MCF 10A (cell line): ENCODE measurements at regions not wholly inside any gene's neighbourhood (a gene's known extent, or its start where the extent isn't known, plus 50 kb on each side); places are given as distances from the start of the nearest gene placed in this dataset.

Source experiments
- BruUV-seq: library from RNA; stranded (reverse); fragments of 400-500 nt; replicated peaks from 2 replicates; lab custom pipeline; 2021; lab: Mats Ljungman, UMichigan
- CTCF ChIA-PET: fragments of 300-600 bp; sonication (Branson Sonifier 250); formaldehyde crosslinking; extraction: SDS; loops from one replicate; lab custom pipeline; 2021; ENCODE audit warnings: antibody characterized with exemption, inconsistent platforms; lab: Yijun Ruan, JAX
- POLR2A ChIA-PET: fragments of 300-600, 350-650 bp; sonication (Branson Sonifier 250); formaldehyde crosslinking; extraction: SDS; loops from one replicate; lab custom pipeline; 2020; ENCODE audit warnings: antibody characterized with exemption, inconsistent platforms; lab: Yijun Ruan, JAX
- DNase-seq: peaks from one replicate; pipeline ENCODE4 v3.0.0-alpha.2; 2018; ENCODE audit not compliant: unreplicated experiment
- H3K27ac Mint-ChIP-seq: one replicate; pipeline ENCODE4 v1.8.0; 2022; ENCODE audit warnings: mild to moderate bottlenecking, low read depth, mixed read lengths; ENCODE audit not compliant: unreplicated experiment
- H3K27me3 Mint-ChIP-seq: one replicate; pipeline ENCODE4 v1.8.0; 2022; ENCODE audit warnings: mixed read lengths; ENCODE audit not compliant: insufficient read depth, unreplicated experiment
- H3K36me3 Mint-ChIP-seq: one replicate; pipeline ENCODE4 v1.8.0; 2022; ENCODE audit warnings: mild to moderate bottlenecking, moderate library complexity, mixed read lengths; ENCODE audit not compliant: insufficient read depth, unreplicated experiment
- H3K4me1 Mint-ChIP-seq: one replicate; pipeline ENCODE4 v1.8.0; 2022; ENCODE audit warnings: mixed read lengths; ENCODE audit not compliant: insufficient read depth, unreplicated experiment
- H3K4me3 Mint-ChIP-seq: one replicate; pipeline ENCODE4 v1.8.0; 2022; ENCODE audit warnings: mild to moderate bottlenecking, moderate library complexity, mixed read lengths; ENCODE audit not compliant: unreplicated experiment
- H3K9me3 Mint-ChIP-seq: one replicate; pipeline ENCODE4 v1.8.0; 2022; ENCODE audit warnings: mixed read lengths; ENCODE audit not compliant: unreplicated experiment
- CTCF ChIP-seq: fragments of 200-600 bp; IDR thresholded peaks from one replicate; pipeline ENCODE4 v1.8.0; 2022; ENCODE audit warnings: antibody characterized with exemption, mild to moderate bottlenecking; ENCODE audit not compliant: unreplicated experiment
- intact Hi-C: fragments of 100-400 bp; cut with micrococcal nuclease; formaldehyde crosslinking; loops from 2 replicates; pipeline ENCODE4 v1.14.1; 2022

- no peak for TF ChIP-seq CTCF
- POLR2A ChIA-PET: no interaction called here
- H3K4me3 Mint-ChIP-seq: no peak overlapping the region
- no peaks in the 10 kb centered on the region for H3K4me1 Mint-ChIP-seq
- peaks cover 3% of the 10 kb centered on the region for H3K9me3 Mint-ChIP-seq
- no peak overlapping the region for H3K27ac Mint-ChIP-seq
- DNase-seq: no peak
- no TSS peak for BruUV-seq
- intact Hi-C loops: no loop called here
- no peaks in the 10 kb centered on the region for H3K36me3 Mint-ChIP-seq
- peaks cover 51% of the 10 kb centered on the region for H3K27me3 Mint-ChIP-seq
- CTCF ChIA-PET: interaction anchor here (0.6 kb wide), 1 partner anchor 34 kb away, joined by 5 read pairs; no protein-coding TSS in a partner anchor
These were observed 508.3 kb downstream of the TUSC7 start for GRCh38 chr3:117217760-117218316.

- intact Hi-C loops: no loop called here
- Mint-ChIP-seq H3K36me3 (no peaks in the 10 kb centered on the region), H3K27me3 (peaks cover 54% of the 10 kb centered on the region), H3K4me1 (no peaks in the 10 kb centered on the region), H3K27ac (no peak overlapping the region), H3K9me3 (no peaks in the 10 kb centered on the region), H3K4me3 (no peak overlapping the region)
- POLR2A ChIA-PET: no interaction called here
- DNase-seq: no peak
- no peak for TF ChIP-seq CTCF
- BruUV-seq: no TSS peak
- CTCF ChIA-PET: interaction anchor here (0.6 kb wide), 2 partner anchors 33 to 565 kb away, joined by 3 to 5 read pairs; no protein-coding TSS in a partner anchor
These were observed 509.1 kb downstream of the TUSC7 start for GRCh38 chr3:117218641-117219048.

GRCh38 chr3:117219296-117219695, 509.7 kb downstream of the TUSC7 start:
- Mint-ChIP-seq H3K27ac (no peak overlapping the region), H3K27me3 (peaks cover 58% of the 10 kb centered on the region), H3K4me3 (no peak overlapping the region), H3K9me3 (no peaks in the 10 kb centered on the region), H3K4me1 (no peaks in the 10 kb centered on the region), H3K36me3 (no peaks in the 10 kb centered on the region)
- no peak for TF ChIP-seq CTCF
- ChIA-PET CTCF (interaction anchor here (0.6 kb wide), 1 partner anchor 565 kb away, joined by 3 read pairs; no protein-coding TSS in a partner anchor), POLR2A (no interaction called here)
- no TSS peak for BruUV-seq
- intact Hi-C loops: no loop called here
- no peak for DNase-seq

- Mint-ChIP-seq H3K4me3 (no peak overlapping the region), H3K27me3 (peaks cover 54% of the 10 kb centered on the region), H3K27ac (no peak overlapping the region), H3K36me3 (no peaks in the 10 kb centered on the region), H3K4me1 (no peaks in the 10 kb centered on the region), H3K9me3 (no peaks in the 10 kb centered on the region)
- ChIA-PET CTCF (no interaction called here), POLR2A (no interaction called here)
- DNase-seq: no peak
- BruUV-seq: no TSS peak
- no peak for TF ChIP-seq CTCF
- intact Hi-C loops: no loop called here
These were observed 517.4 kb downstream of the TUSC7 start for GRCh38 chr3:117226932-117227331.
